ENCODE measurements at regions not wholly inside any gene's neighbourhood (a gene's known extent, or its start where the extent isn't known, plus 50 kb on each side); places are given as distances from the start of the nearest gene placed in this dataset.

GRCh38 chr18:77187189-77187588 is 54.6 kb upstream of the MBP start:
- WGBS (ENCODE audit: insufficient coverage) = 54% methylated on average over 3 of the region's 4 CpGs

DNA sequence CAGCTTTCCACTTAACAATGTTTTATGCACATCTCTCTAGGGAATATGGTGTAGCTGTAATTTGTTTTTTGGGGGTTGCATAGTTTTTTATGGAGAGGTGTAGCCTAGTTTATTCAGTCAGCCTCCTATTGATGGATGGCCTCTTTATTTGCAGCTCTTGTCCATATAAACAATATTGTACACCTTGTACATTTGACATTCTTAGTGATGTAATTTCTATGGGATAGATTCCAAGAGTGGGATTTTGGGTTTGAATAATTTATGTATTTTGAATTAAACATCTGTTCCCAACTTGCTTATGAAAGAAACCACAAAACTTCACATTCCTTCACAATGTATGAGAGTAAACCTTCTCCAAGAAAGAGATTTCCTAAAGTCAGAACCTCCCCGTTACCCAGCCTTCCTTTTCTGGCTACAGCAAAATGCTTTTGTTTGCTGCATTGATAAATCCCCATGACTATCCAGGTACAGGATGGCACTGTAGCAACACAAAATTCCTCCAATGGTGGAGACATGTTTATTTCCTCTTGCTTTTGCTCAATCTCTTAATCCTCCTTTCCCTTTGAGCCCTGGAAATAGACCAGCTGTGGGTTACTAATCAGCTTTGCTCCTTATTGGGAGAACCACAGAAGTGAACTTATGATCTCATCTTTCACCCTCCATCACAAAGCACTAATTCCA is 58.4 kb upstream of the GALR1 start:
- Histone ChIP-seq H3K27me3 (ENCODE audit: control insufficient read depth, insufficient read depth, low read length) (peaks cover 2% of the 10 kb centered on the region), H3K4me3 (ENCODE audit: low read length) (no peak overlapping the region), H3K27ac (ENCODE audit: low read length) (no peak overlapping the region), H3K9me3 (replicated peaks; ENCODE audit: control insufficient read depth, low read depth, low read length) (peaks cover 2% of the 10 kb centered on the region), H3K4me1 (ENCODE audit: control insufficient read depth, insufficient read depth, low read length) (peaks cover 3% of the 10 kb centered on the region), H3K36me3 (ENCODE audit: control insufficient read depth, insufficient read depth, low read length) (no peaks in the 10 kb centered on the region)
- WGBS (ENCODE audit: insufficient coverage) = no CpG with 5 or more reads among the region's 1 CpG
- peak; percentile 38 for DNase-seq

More at GRCh38 chr18:77187189-77187588, 54.6 kb upstream of the MBP start:
- no peak overlapping the region for H3K4me3 ChIP-seq (ENCODE audit: low read length)
- H3K4me1 ChIP-seq (ENCODE audit: control insufficient read depth, insufficient read depth, low read length) = peaks cover 3% of the 10 kb centered on the region
- no peak overlapping the region for H3K27ac ChIP-seq (ENCODE audit: low read length)
- H3K9me3 ChIP-seq (replicated peaks; ENCODE audit: control insufficient read depth, low read depth, low read length) = no peaks in the 10 kb centered on the region
- H3K36me3 ChIP-seq (ENCODE audit: control insufficient read depth, insufficient read depth, low read length) = no peaks in the 10 kb centered on the region
- H3K27me3 ChIP-seq (ENCODE audit: control insufficient read depth, insufficient read depth, low read length) = peaks cover 2% of the 10 kb centered on the region
- no peak for DNase-seq

- Histone ChIP-seq H3K36me3 (ENCODE audit: control insufficient read depth, insufficient read depth, low read length) (no peaks in the 10 kb centered on the region), H3K27me3 (ENCODE audit: control insufficient read depth, insufficient read depth, low read length) (no peaks in the 10 kb centered on the region), H3K4me3 (ENCODE audit: low read length) (no peak overlapping the region), H3K9me3 (replicated peaks; ENCODE audit: control insufficient read depth, low read depth, low read length) (peaks cover 2% of the 10 kb centered on the region), H3K4me1 (ENCODE audit: control insufficient read depth, insufficient read depth, low read length) (no peaks in the 10 kb centered on the region), H3K27ac (ENCODE audit: low read length) (no peak overlapping the region)
- no peak for DNase-seq
- no CpG with 5 or more reads among the region's 2 CpGs for WGBS (ENCODE audit: insufficient coverage)
Observed at GRCh38 chr18:77197073-77197472, 52.6 kb upstream of the GALR1 start.

GRCh38 chr18:77198663-77199062 is 51.0 kb upstream of the GALR1 start:
- no peaks in the 10 kb centered on the region for H3K27me3 ChIP-seq (ENCODE audit: control insufficient read depth, insufficient read depth, low read length)
- peaks cover 2% of the 10 kb centered on the region for H3K9me3 ChIP-seq (replicated peaks; ENCODE audit: control insufficient read depth, low read depth, low read length)
- H3K36me3 ChIP-seq (ENCODE audit: control insufficient read depth, insufficient read depth, low read length) = no peaks in the 10 kb centered on the region
- H3K4me3 ChIP-seq (ENCODE audit: low read length) = no peak overlapping the region
- H3K27ac ChIP-seq (ENCODE audit: low read length) = no peak overlapping the region
- H3K4me1 ChIP-seq (ENCODE audit: control insufficient read depth, insufficient read depth, low read length) = no peaks in the 10 kb centered on the region
- WGBS (ENCODE audit: insufficient coverage) = 88% methylated on average over 15 of the region's 16 CpGs
- no peak for DNase-seq

- Histone ChIP-seq H3K27me3 (ENCODE audit: control insufficient read depth, insufficient read depth, low read length) (no peaks in the 10 kb centered on the region), H3K27ac (ENCODE audit: low read length) (no peak overlapping the region), H3K4me1 (ENCODE audit: control insufficient read depth, insufficient read depth, low read length) (no peaks in the 10 kb centered on the region), H3K4me3 (ENCODE audit: low read length) (no peak overlapping the region), H3K9me3 (replicated peaks; ENCODE audit: control insufficient read depth, low read depth, low read length) (peaks cover 2% of the 10 kb centered on the region), H3K36me3 (ENCODE audit: control insufficient read depth, insufficient read depth, low read length) (no peaks in the 10 kb centered on the region)
- no peak for DNase-seq
Observed at GRCh38 chr18:77199707-77200106, 49.9 kb upstream of the GALR1 start.

Measured in muscle of leg (tissue), 3 donors.